ENCODE measurements at regions not wholly inside any gene's neighbourhood (a gene's known extent, or its start where the extent isn't known, plus 50 kb on each side); places are given as distances from the start of the nearest gene placed in this dataset.

GRCh38 chrX:5771441-5771840 lies 457.2 kb downstream of the NLGN4X start:
- intact Hi-C loops (cut with DNase I): no loop called here
- no peak for DNase-seq (ENCODE audit: low spot score)
- TF ChIP-seq POLR2A (IDR thresholded peaks at IDR 0.05): no peak
- no peak for TF ChIP-seq CTCF (IDR thresholded peaks at IDR 0.05)
- TF ChIP-seq POLR2AphosphoS5 (IDR thresholded peaks at IDR 0.05): no peak
- H3K4me1 ChIP-seq (replicated peaks): no peaks in the 10 kb centered on the region
- no peaks in the 10 kb centered on the region for H3K36me3 ChIP-seq
- no peak overlapping the region for H3K27ac ChIP-seq
- no peak overlapping the region for H3K4me3 ChIP-seq
- H3K27me3 ChIP-seq (replicated peaks; ENCODE audit: insufficient read depth): no peaks in the 10 kb centered on the region
- 56% methylated on average over 3 of the region's 3 CpGs for WGBS
- H3K9me3 ChIP-seq: no peaks in the 10 kb centered on the region

GRCh38 chrX:5756616-5757015 lies 472.1 kb downstream of the NLGN4X start:
- WGBS: 71% methylated on average over 4 of the region's 4 CpGs
- no peak for DNase-seq (ENCODE audit: low spot score)
- no peaks in the 10 kb centered on the region for H3K9me3 ChIP-seq
- no peak overlapping the region for H3K27ac ChIP-seq
- H3K27me3 ChIP-seq (replicated peaks; ENCODE audit: insufficient read depth): no peaks in the 10 kb centered on the region
- intact Hi-C loops (cut with DNase I): no loop called here
- no peak for TF ChIP-seq POLR2AphosphoS5 (IDR thresholded peaks at IDR 0.05)
- no peak for TF ChIP-seq POLR2A (IDR thresholded peaks at IDR 0.05)
- no peak for TF ChIP-seq CTCF (IDR thresholded peaks at IDR 0.05)
- H3K4me1 ChIP-seq (replicated peaks): no peaks in the 10 kb centered on the region
- no peak overlapping the region for H3K4me3 ChIP-seq
- H3K36me3 ChIP-seq: no peaks in the 10 kb centered on the region

GRCh38 chrX:5753291-5753690 lies 475.4 kb downstream of the NLGN4X start:
- intact Hi-C loops (cut with DNase I): no loop called here

GRCh38 chrX:5752831-5753230 lies 475.8 kb downstream of the NLGN4X start:
- Histone ChIP-seq H3K4me1 (replicated peaks) (no peaks in the 10 kb centered on the region), H3K36me3 (no peaks in the 10 kb centered on the region), H3K27me3 (replicated peaks; ENCODE audit: insufficient read depth) (no peaks in the 10 kb centered on the region), H3K4me3 (no peak overlapping the region), H3K27ac (no peak overlapping the region), H3K9me3 (no peaks in the 10 kb centered on the region)
- no peak for DNase-seq (ENCODE audit: low spot score)
- TF ChIP-seq POLR2AphosphoS5 (IDR thresholded peaks at IDR 0.05) (no peak), CTCF (IDR thresholded peaks at IDR 0.05) (no peak), POLR2A (IDR thresholded peaks at IDR 0.05) (no peak)
- intact Hi-C loops (cut with DNase I): no loop called here
- WGBS: 73% methylated on average over 1 of the region's 1 CpG

More at GRCh38 chrX:5753291-5753690, 475.4 kb downstream of the NLGN4X start:
- no peaks in the 10 kb centered on the region for H3K36me3 ChIP-seq
- no peak for TF ChIP-seq CTCF (IDR thresholded peaks at IDR 0.05)
- no peak for TF ChIP-seq POLR2AphosphoS5 (IDR thresholded peaks at IDR 0.05)
- no peak for TF ChIP-seq POLR2A (IDR thresholded peaks at IDR 0.05)
- H3K4me3 ChIP-seq: no peak overlapping the region
- no peak for DNase-seq (ENCODE audit: low spot score)
- H3K27ac ChIP-seq: no peak overlapping the region
- no peaks in the 10 kb centered on the region for H3K4me1 ChIP-seq (replicated peaks)
- H3K27me3 ChIP-seq (replicated peaks; ENCODE audit: insufficient read depth): no peaks in the 10 kb centered on the region
- no peaks in the 10 kb centered on the region for H3K9me3 ChIP-seq
- WGBS: 37% methylated on average over 4 of the region's 4 CpGs

GRCh38 chrX:5748586-5749150 lies 480.0 kb downstream of the NLGN4X start:
- 52% methylated on average over 9 of the region's 9 CpGs for WGBS
- Histone ChIP-seq H3K9me3 (no peaks in the 10 kb centered on the region), H3K4me1 (replicated peaks) (no peaks in the 10 kb centered on the region), H3K4me3 (no peak overlapping the region), H3K36me3 (no peaks in the 10 kb centered on the region), H3K27me3 (replicated peaks; ENCODE audit: insufficient read depth) (no peaks in the 10 kb centered on the region), H3K27ac (no peak overlapping the region)
- intact Hi-C loops (cut with DNase I): no loop called here
- no peak for DNase-seq (ENCODE audit: low spot score)
- no peak for TF ChIP-seq POLR2AphosphoS5 (IDR thresholded peaks at IDR 0.05)
- no peak for TF ChIP-seq CTCF (IDR thresholded peaks at IDR 0.05)
- TF ChIP-seq POLR2A (IDR thresholded peaks at IDR 0.05): no peak
